ENCODE measurements at regions not wholly inside any gene's neighbourhood (a gene's known extent, or its start where the extent isn't known, plus 50 kb on each side); places are given as distances from the start of the nearest gene placed in this dataset.
"Not testable (repeated sequence)": the region's sequence is repeated elsewhere in the genome, so short reads cannot be mapped to it uniquely, and the experiment has no call there.

GRCh38 chr3:5560199-5560598 lies 372.7 kb downstream of the EDEM1 start:
- no peak for DNase-seq

- peak; percentile 32 for DNase-seq
Observed at GRCh38 chr3:5563537-5564277, 376.2 kb downstream of the EDEM1 start.

- DNase-seq: no peak
Observed at GRCh38 chr3:5564278-5564666, 376.8 kb downstream of the EDEM1 start.

- DNase-seq: no peak
Observed at GRCh38 chr3:5565026-5565425, 377.5 kb downstream of the EDEM1 start.

GRCh38 chr3:5567113-5567512 lies 379.6 kb downstream of the EDEM1 start:
- DNase-seq: no peak

- peak; percentile 2 for DNase-seq
Observed at GRCh38 chr3:5568451-5568850, 380.9 kb downstream of the EDEM1 start.

GRCh38 chr3:5569152-5569551 lies 381.6 kb downstream of the EDEM1 start:
- no peak for DNase-seq

GRCh38 chr3:5572168-5572567 lies 384.7 kb downstream of the EDEM1 start:
- no peak for DNase-seq

GRCh38 chr3:5576277-5577011 lies 388.9 kb downstream of the EDEM1 start:
- DNase-seq: no peak

- no peak for DNase-seq
Observed at GRCh38 chr3:5579139-5579602, 391.7 kb downstream of the EDEM1 start.

GRCh38 chr3:5579946-5580345 lies 392.4 kb downstream of the EDEM1 start:
- no peak for DNase-seq

GRCh38 chr3:5580826-5581225 lies 393.3 kb downstream of the EDEM1 start:
- no peak for DNase-seq

GRCh38 chr3:5581743-5582142 lies 394.2 kb downstream of the EDEM1 start:
- no peak for DNase-seq

- no peak for DNase-seq
Observed at GRCh38 chr3:5583920-5584319, 396.4 kb downstream of the EDEM1 start.

- no peak for DNase-seq
Observed at GRCh38 chr3:5585085-5585484, 397.6 kb downstream of the EDEM1 start.

GRCh38 chr3:5606884-5607472 lies 419.5 kb downstream of the EDEM1 start:
- DNase-seq: no peak

GRCh38 chr3:5607581-5607980 lies 420.1 kb downstream of the EDEM1 start:
- DNase-seq: no peak

GRCh38 chr3:5608971-5609370 lies 421.5 kb downstream of the EDEM1 start:
- DNase-seq: not testable (repeated sequence)

- no peak for DNase-seq
Observed at GRCh38 chr3:5613599-5613998, 426.1 kb downstream of the EDEM1 start.

GRCh38 chr3:5616873-5617272 lies 429.4 kb downstream of the EDEM1 start:
- no peak for DNase-seq

GRCh38 chr3:5618170-5618569 lies 430.7 kb downstream of the EDEM1 start:
- DNase-seq: no peak

GRCh38 chr3:5630406-5630805 lies 442.9 kb downstream of the EDEM1 start:
- no peak for DNase-seq

GRCh38 chr3:5633960-5634359 lies 446.5 kb downstream of the EDEM1 start:
- no peak for DNase-seq

GRCh38 chr3:5634411-5634810 lies 446.9 kb downstream of the EDEM1 start:
- no peak for DNase-seq
